ENCODE measurements at regions not wholly inside any gene's neighbourhood (a gene's known extent, or its start where the extent isn't known, plus 50 kb on each side); places are given as distances from the start of the nearest gene placed in this dataset.
A peak's percentile ranks its signal among the peaks of the same experiment; 100 is the strongest.

DNA sequence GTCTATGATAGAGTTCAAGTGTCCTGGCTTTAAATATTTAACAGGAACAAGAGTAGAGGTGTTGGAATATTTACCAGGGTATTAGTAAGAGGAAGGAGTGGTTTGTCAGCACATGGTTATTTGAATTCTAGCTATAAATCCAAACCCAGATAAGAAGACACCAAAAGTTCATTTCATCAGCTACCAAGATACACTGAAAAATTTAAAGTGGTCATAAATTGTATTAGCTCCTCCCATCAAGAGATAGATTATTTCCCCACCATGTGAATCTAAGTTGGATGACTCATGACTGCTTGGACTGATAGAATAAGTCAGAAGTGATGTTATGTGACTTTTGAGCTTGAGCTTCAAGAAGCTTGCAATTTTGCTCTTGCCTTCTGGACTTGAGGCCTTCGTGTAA, 72.1 kb upstream of the GRAMD2B start:
- peak; percentile 73 for DNase-seq

GRCh38 chr5:126354012-126354857, 69.0 kb upstream of the GRAMD2B start:
- peak; percentile 98 for DNase-seq

- no peak for DNase-seq
These were observed 68.1 kb upstream of the GRAMD2B start for GRCh38 chr5:126354858-126355731.

DNA sequence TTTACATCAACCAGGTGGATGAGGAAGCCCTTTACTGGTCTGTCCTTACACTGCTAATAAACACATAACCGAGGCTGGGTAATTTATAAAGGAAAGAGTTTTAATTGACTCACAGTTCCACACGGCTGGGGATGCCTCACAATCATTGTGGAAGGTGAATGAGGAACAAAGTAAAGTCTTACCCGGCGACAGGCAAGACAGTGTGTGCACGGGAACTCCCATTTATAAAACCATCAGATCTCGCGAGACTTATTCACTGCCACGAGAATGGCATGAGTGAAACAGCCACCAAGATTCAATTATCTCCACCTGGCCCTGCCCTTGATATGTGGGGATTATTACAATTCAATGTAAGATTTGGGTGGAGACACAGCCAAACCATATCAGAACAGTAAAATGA, 67.3 kb upstream of the GRAMD2B start:
- DNase-seq = no peak

GRCh38 chr5:126357585-126358342, 65.4 kb upstream of the GRAMD2B start:
- DNase-seq = no peak

- DNase-seq = peak; percentile 76
These were observed 64.7 kb upstream of the GRAMD2B start for GRCh38 chr5:126358525-126358924.

DNA sequence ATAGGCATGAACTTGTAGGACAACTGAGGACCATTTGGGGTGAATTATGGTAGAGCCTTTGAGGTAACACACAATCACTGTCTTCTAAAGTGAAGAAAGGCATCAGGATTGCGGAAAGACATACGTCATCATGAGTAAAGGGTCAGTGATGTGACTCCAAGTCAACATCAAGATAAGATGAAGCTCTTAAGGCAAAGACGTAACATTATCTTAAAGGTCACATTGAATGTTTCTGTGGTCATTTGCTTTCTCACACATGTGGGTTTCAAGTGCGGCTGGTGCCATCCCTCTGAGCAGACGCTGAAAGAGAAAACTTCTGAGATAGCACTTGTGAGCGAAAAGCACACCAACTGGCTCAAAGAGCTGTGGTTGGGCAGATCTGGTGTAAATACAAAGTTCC, 63.3 kb upstream of the GRAMD2B start:
- DNase-seq = no peak

DNA sequence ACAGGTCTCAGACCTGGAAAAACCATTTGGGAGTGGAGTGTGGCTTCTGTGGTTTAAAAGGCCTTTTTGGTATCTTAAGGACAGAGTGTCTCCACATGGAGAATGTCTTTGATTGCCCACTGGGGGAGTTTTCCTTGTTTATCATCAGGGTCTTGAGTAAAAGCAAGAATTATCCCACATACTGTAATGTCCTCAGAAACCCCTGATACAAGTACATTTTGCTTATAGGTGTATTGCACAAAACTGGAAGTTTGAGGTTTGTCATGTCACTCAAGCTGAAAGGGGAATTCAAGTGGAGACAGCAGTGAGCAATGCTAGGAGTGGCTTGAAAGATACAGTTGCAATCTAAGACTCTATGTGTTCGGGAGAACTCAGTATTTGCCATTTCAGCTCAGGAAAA, 62.7 kb upstream of the GRAMD2B start:
- no peak for DNase-seq

DNA sequence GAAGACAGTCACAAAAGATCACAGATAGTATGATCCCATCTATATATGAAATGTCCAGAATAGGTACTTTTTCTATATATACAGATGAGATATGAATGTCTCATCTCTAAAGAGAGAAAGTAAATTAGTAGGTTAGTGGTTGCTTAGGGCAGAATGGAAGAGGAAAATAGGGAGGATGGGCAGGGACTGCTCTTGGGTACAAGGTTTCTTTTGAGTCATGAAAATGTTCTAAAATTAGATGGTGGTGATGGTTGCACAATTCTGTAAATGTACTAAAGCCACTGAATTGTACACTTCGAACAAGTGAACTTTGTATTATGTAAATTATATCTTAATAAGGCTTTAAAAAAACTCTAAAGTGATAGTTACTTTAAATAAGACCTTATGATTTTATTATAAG, 59.6 kb upstream of the GRAMD2B start:
- no peak for DNase-seq

- DNase-seq = peak; percentile 47
These were observed 58.9 kb upstream of the GRAMD2B start for GRCh38 chr5:126364206-126364902.

- no peak for DNase-seq
These were observed 57.6 kb upstream of the GRAMD2B start for GRCh38 chr5:126365446-126366198.

GRCh38 chr5:126366199-126366560, 57.0 kb upstream of the GRAMD2B start:
- no peak for DNase-seq

DNA sequence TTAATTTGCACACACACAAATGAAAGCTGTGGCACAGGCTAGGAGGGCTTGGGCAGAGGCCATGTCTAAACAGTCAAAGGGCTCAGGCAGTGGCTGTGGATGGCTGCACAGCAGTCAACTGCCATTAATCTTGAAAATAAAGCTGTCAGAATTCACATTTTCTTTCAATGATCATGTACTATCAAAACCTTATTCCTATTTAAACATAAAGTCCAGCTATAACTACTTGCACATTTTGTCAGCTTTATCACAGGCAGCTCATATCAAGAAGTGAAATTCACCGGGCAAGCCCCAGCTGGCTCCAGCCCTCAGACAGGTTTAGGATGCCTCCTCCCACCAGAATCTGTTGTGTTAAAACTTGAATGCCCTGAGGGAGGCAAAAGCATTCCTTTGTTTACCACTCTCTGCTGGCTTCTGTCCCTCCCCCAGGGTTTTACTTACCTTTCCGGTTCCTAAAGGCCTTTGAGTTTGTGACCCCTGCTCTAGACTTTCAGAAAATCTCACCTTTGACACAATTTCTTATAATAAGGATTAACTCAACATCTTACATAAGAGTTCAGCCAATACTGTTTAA, 54.9 kb upstream of the GRAMD2B start:
- DNase-seq = no peak

GRCh38 chr5:126369083-126369482, 54.1 kb upstream of the GRAMD2B start:
- DNase-seq = no peak

DNA sequence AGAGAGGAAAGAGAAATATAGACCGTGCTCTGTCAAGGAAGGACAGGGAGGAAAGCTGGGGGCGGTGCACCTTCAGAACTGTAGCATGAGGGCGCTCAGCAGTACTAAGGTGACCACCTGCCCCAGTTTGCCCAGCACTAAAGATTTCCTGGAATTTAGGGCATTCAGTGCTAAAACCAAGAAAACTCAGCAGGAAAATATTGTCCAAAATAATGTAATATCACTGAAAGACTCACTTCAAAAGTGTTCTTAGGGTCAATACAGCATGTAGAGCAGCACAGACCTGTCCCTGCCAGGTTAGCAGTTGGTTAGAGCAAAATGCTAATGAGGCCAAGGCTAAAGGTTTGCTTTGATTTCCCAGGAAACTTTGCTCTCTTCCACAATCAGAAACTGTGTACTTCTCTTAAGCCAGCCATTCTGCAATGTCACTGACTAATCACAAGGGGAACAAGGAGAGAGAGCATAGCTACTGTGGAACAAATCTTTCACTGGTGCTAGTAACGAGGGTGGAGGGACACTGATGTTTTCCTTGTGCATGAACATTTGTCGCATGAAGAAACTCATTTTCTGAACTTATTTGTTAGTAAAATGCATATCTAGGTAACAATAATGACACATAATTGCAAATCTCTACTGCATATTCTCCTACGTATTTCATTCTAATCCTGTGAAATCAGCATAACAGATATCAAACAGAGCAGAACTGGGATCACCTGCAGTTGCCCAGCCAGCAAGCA, 53.0 kb upstream of the GRAMD2B start:
- no peak for DNase-seq

DNA sequence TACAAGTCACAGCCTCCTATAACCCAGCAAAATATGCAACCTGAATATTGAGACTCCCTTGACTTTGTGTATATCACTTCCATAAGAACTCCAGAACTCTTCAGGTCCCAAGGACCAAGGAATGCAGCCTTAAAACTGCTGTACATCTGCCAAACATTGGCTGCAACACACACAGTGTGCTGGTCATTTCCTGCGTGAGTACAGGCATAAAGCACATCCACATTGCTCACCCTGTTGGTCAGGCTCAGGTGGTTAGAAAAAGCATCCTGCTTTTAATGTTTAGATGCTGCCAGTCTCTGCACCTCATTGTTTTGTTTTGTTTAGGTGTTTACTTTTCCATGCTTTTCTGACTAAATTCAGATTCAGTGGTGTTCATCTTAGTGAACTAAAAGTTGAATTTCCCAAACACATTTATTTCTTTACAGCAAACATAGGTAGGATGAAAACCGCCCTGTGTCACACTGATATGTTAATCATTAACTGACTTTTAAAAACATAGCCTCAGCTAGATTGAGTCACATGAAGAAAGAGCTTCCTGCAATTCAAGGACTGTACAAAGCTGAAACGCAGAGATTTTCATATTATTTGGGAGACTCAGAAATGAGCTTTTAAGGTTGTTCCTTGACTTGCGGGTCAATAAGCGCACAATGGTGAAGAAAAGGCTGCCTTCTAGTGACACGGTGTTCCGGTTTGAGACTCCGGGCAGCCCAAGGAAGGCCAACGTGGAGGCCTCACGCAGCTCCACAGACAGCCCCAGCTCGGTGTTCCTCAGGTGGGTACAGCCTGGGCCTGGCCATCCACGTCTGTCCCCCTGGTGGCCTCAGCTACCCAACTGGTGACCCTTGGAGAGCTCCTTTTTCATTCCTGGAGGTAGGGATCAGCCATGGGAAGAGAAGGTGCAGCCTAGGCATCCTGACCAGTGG, 52.2 kb upstream of the GRAMD2B start:
- DNase-seq = peak; percentile 40

DNA sequence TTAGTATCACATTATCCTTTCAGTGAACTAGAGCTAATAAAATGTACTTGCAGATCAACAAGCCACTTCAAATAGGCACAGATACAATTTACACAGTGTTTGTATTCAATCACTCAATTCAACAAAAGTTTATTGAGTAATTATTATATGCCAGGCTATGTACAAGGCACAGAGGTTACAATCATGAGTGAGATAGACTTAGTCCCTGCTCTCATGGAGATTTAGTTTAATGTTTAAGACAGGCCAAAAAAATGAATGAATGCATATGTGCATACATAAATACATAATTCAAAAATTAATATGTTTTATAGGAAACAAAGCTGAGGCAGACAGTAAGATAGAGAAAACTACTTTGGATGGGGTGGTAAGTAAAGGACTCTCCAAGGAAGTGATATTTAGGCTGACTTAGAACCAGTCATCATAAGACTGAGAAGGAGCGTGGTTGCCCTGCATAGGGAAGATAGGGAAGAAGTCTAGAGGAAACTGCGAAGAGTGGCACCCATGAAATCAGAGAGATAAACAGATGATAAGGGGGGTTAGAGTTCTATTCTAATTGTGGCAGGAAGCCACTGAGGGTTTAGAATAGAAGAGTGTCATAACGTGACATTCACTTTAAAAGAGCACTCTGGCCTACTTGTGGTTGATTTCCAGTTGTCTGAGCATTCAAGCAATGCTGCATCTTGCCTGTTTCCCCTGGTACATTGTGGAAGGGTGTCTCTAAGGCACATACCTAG, 49.7 kb upstream of the GRAMD2B start:
- DNase-seq = peak; percentile 73
